ENCODE measurements at regions not wholly inside any gene's neighbourhood (a gene's known extent, or its start where the extent isn't known, plus 50 kb on each side); places are given as distances from the start of the nearest gene placed in this dataset.

- TF ChIP-seq CTCF (IDR thresholded peaks at IDR 0.05) (no peak), POLR2A (IDR thresholded peaks at IDR 0.05) (no peak)
These were observed 601.5 kb upstream of the NRSN1 start for GRCh38 chr6:23524548-23524947.
